ENCODE measurements at regions not wholly inside any gene's neighbourhood (a gene's known extent, or its start where the extent isn't known, plus 50 kb on each side); places are given as distances from the start of the nearest gene placed in this dataset.

DNA sequence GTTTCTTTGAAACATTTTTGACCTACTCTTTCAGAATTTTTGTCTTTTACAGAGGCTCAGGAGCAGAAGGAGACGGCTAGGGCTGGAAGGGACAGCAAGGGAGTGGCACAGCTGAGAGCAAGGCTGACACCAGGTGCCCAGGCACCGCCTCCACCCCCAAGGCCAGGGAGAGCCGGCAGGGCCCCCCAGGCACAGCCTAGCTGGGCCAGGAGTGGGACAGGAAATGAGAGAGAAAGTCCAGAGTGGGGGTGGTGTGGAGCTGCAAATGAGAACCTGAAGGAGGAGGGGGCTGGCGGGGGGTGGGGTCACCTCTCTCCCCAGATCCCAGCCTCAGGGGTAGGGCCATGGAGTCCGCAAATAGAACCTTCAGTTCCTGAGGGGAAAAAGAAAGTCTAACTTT lies 236.7 kb downstream of the CDC5L start:
- no peaks in the 10 kb centered on the region for H3K4me1 ChIP-seq (ENCODE audit: insufficient read depth, low read length)
- ATAC-seq (ENCODE audit: insufficient read depth, low read depth) = no peak

GRCh38 chr6:44624936-44625573 lies 237.5 kb downstream of the CDC5L start:
- Histone ChIP-seq H4K20me1 (ENCODE audit: insufficient read depth, low read length) (no peaks in the 10 kb centered on the region; the same call in 1 of the 2 replicates), H3K4me3 (ENCODE audit: low read depth in 1 of 2, low read length in 2 of 2) (no peak overlapping the region), H3K9ac (ENCODE audit: low read depth, low read length) (no peak overlapping the region), H2AFZ (ENCODE audit: low read depth, low read length) (no peak overlapping the region), H3K4me1 (ENCODE audit: insufficient read depth, low read length) (no peaks in the 10 kb centered on the region), H3K79me2 (ENCODE audit: insufficient read depth, low read length) (no peaks in the 10 kb centered on the region), H3K4me2 (ENCODE audit: insufficient read depth, low read length) (no peak overlapping the region), H3K9me3 (ENCODE audit: insufficient read depth, low read length, severe bottlenecking) (no peaks in the 10 kb centered on the region), H3K27me3 (ENCODE audit: insufficient read depth, low read length, poor library complexity) (no peaks in the 10 kb centered on the region), H3K27ac (ENCODE audit: low read length) (no peak overlapping the region), H3K36me3 (ENCODE audit: insufficient read depth, low read length) (no peaks in the 10 kb centered on the region)
- DNase-seq (no peak), ATAC-seq (ENCODE audit: insufficient read depth, low read depth) (no peak)
- no peak for TF ChIP-seq EZH2 (IDR thresholded peaks at IDR 0.05; ENCODE audit: borderline replicate concordance, low read depth, low read length, severe bottlenecking)
- TF ChIP-seq, protein P1, sequence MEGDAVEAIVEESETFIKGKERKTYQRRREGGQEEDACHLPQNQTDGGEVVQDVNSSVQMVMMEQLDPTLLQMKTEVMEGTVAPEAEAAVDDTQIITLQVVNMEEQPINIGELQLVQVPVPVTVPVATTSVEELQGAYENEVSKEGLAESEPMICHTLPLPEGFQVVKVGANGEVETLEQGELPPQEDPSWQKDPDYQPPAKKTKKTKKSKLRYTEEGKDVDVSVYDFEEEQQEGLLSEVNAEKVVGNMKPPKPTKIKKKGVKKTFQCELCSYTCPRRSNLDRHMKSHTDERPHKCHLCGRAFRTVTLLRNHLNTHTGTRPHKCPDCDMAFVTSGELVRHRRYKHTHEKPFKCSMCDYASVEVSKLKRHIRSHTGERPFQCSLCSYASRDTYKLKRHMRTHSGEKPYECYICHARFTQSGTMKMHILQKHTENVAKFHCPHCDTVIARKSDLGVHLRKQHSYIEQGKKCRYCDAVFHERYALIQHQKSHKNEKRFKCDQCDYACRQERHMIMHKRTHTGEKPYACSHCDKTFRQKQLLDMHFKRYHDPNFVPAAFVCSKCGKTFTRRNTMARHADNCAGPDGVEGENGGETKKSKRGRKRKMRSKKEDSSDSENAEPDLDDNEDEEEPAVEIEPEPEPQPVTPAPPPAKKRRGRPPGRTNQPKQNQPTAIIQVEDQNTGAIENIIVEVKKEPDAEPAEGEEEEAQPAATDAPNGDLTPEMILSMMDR (IDR thresholded peaks at IDR 0.05; ENCODE audit: borderline replicate concordance, extremely low read depth, low read length, poor library complexity, severe bottlenecking) = no peak

More for the DNA sequence above, 236.7 kb downstream of the CDC5L start:
- TF ChIP-seq, protein P1 (IDR thresholded peaks at IDR 0.05; ENCODE audit: borderline replicate concordance, extremely low read depth, low read length, poor library complexity, severe bottlenecking) = no peak
- TF ChIP-seq EZH2 (IDR thresholded peaks at IDR 0.05; ENCODE audit: borderline replicate concordance, low read depth, low read length, severe bottlenecking) = no peak
- H2AFZ ChIP-seq (ENCODE audit: low read depth, low read length) = no peak overlapping the region
- no peaks in the 10 kb centered on the region for H3K79me2 ChIP-seq (ENCODE audit: insufficient read depth, low read length)
- no peaks in the 10 kb centered on the region for H3K36me3 ChIP-seq (ENCODE audit: insufficient read depth, low read length)
- DNase-seq = no peak
- no peak overlapping the region for H3K9ac ChIP-seq (ENCODE audit: low read depth, low read length)
- no peak overlapping the region for H3K27ac ChIP-seq (ENCODE audit: low read length)
- H4K20me1 ChIP-seq (ENCODE audit: insufficient read depth, low read length) = no peaks in the 10 kb centered on the region; the same call in 1 of the 2 replicates
- H3K4me3 ChIP-seq (ENCODE audit: low read depth in 1 of 2, low read length in 2 of 2) = no peak overlapping the region
- H3K9me3 ChIP-seq (ENCODE audit: insufficient read depth, low read length, severe bottlenecking) = no peaks in the 10 kb centered on the region
- no peaks in the 10 kb centered on the region for H3K27me3 ChIP-seq (ENCODE audit: insufficient read depth, low read length, poor library complexity)
- H3K4me2 ChIP-seq (ENCODE audit: insufficient read depth, low read length) = no peak overlapping the region

DNA sequence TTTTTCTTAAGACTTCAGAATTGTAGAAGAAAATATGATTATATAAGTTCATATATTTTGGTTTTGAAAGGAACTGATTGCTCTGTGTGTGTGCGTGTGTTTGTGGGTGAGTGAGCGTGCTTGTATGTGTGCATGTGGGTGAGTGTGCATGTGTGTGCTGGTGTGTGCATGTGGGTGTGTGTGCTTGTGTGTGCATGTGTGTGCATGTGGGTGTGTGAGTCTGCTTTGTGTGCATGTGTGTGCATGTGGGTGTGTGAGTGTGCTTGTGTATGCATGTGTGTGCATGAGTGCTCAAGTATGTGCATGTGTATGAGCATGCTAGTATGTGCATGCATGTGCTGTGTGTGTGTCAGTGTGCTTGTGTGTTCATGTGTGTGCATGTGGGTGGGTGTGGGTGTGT lies 238.5 kb downstream of the CDC5L start:
- Histone ChIP-seq H3K4me2 (ENCODE audit: insufficient read depth, low read length) (no peak overlapping the region), H3K79me2 (ENCODE audit: insufficient read depth, low read length) (no peaks in the 10 kb centered on the region), H3K9me3 (ENCODE audit: insufficient read depth, low read length, severe bottlenecking) (no peaks in the 10 kb centered on the region), H4K20me1 (ENCODE audit: insufficient read depth, low read length) (no peaks in the 10 kb centered on the region; the same call in 1 of the 2 replicates), H3K9ac (ENCODE audit: low read depth, low read length) (no peak overlapping the region), H3K27ac (ENCODE audit: low read length) (no peak overlapping the region), H3K27me3 (ENCODE audit: insufficient read depth, low read length, poor library complexity) (no peaks in the 10 kb centered on the region), H2AFZ (ENCODE audit: low read depth, low read length) (no peak overlapping the region), H3K4me1 (ENCODE audit: insufficient read depth, low read length) (no peaks in the 10 kb centered on the region), H3K4me3 (ENCODE audit: low read depth in 1 of 2, low read length in 2 of 2) (no peak overlapping the region), H3K36me3 (ENCODE audit: insufficient read depth, low read length) (no peaks in the 10 kb centered on the region)
- ATAC-seq (ENCODE audit: insufficient read depth, low read depth) = no peak
- no peak for DNase-seq
- TF ChIP-seq, protein P1 (IDR thresholded peaks at IDR 0.05; ENCODE audit: borderline replicate concordance, extremely low read depth, low read length, poor library complexity, severe bottlenecking) = no peak
- TF ChIP-seq EZH2 (IDR thresholded peaks at IDR 0.05; ENCODE audit: borderline replicate concordance, low read depth, low read length, severe bottlenecking) = no peak
